Vagina (tissue), 2 donors: ENCODE measurements at regions not wholly inside any gene's neighbourhood (a gene's known extent, or its start where the extent isn't known, plus 50 kb on each side); places are given as distances from the start of the nearest gene placed in this dataset.
"Not testable (repeated sequence)": the region's sequence is repeated elsewhere in the genome, so short reads cannot be mapped to it uniquely, and the experiment has no call there.

Source experiments
- CTCF ChIP-seq, 3 experiments: fragments of 450-650 bp in 2 of 3; fragments of 200-600 bp in 1 of 3; sonication (generic) in 1 of 3; IDR thresholded peaks; one replicate each; pipeline ENCODE4 v1.5.1; 2017 to 2019; ENCODE audit warnings: antibody characterized with exemption in 3 of 3, mild to moderate bottlenecking in 2 of 3, moderate library complexity in 2 of 3
- POLR2A ChIP-seq, 2 donors: fragments of 450-650 bp; IDR thresholded peaks; one replicate each; pipeline ENCODE4 v1.6.1; 2017; ENCODE audit warnings: antibody characterized with exemption in 2 of 2, mild to moderate bottlenecking in 2 of 2, moderate library complexity in 2 of 2
- POLR2AphosphoS5 ChIP-seq, 2 donors: sonication (generic); formaldehyde crosslinking; IDR thresholded peaks; one replicate each; pipeline ENCODE4 v1.9.0; 2017; ENCODE audit warnings: antibody characterized with exemption in 2 of 2, mild to moderate bottlenecking in 2 of 2, low read depth in 1 of 2; ENCODE audit not compliant: insufficient read depth in 1 of 2

- not testable (repeated sequence) for TF ChIP-seq CTCF (IDR thresholded peaks at IDR 0.05); POLR2A (IDR thresholded peaks at IDR 0.05); POLR2AphosphoS5 (IDR thresholded peaks at IDR 0.05; ENCODE audit: insufficient read depth in 1 of 2, low read depth in 1 of 2)
These were observed 1717.4 kb downstream of the SLITRK1 start for GRCh38 chr13:82164780-82165395.
